Loucy (cell line): ENCODE measurements at regions not wholly inside any gene's neighbourhood (a gene's known extent, or its start where the extent isn't known, plus 50 kb on each side); places are given as distances from the start of the nearest gene placed in this dataset.

Experiments used
- H2AFZ ChIP-seq: fragments of 200-600 bp; sonication (generic); 2 replicates; pipeline ENCODE4 v1.6.0; 2016; ENCODE audit warnings: antibody characterized with exemption, mild to moderate bottlenecking, low read length, moderate library complexity
- H3F3A ChIP-seq: fragments of 200-600 bp; 2 replicates; pipeline ENCODE4 v1.6.0; 2016; ENCODE audit warnings: antibody characterized with exemption, low read depth, mild to moderate bottlenecking
- H3K27me3 ChIP-seq: fragments of 200-600 bp; sonication (generic); 2 replicates; pipeline ENCODE4 v1.6.1; 2014; ENCODE audit warnings: low read length, mild to moderate bottlenecking; ENCODE audit not compliant: insufficient read depth, poor library complexity, severe bottlenecking
- H3K36me3 ChIP-seq: fragments of 200-600 bp; sonication (generic); 2 replicates; pipeline ENCODE4 v1.6.1; 2016; ENCODE audit warnings: low read length; ENCODE audit not compliant: insufficient read depth
- H3K4me1 ChIP-seq: fragments of 200-600 bp; sonication (generic); 2 replicates; pipeline ENCODE4 v1.5.1; 2014; ENCODE audit warnings: low read length, mild to moderate bottlenecking; ENCODE audit not compliant: insufficient read depth, poor library complexity, severe bottlenecking
- H3K4me2 ChIP-seq: fragments of 200-600 bp; sonication (generic); 2 replicates; pipeline ENCODE4 v1.6.0; 2014; ENCODE audit warnings: antibody characterized with exemption, low read length, low read depth, mild to moderate bottlenecking; ENCODE audit not compliant: poor library complexity, severe bottlenecking
- H3K4me3 ChIP-seq: fragments of 200-600 bp; sonication (generic); 2 replicates; pipeline ENCODE4 v1.5.1; 2014; ENCODE audit warnings: low read length, mild to moderate bottlenecking, mixed read lengths; ENCODE audit not compliant: poor library complexity, severe bottlenecking
- H3K79me2 ChIP-seq: fragments of 200-600 bp; sonication (generic); 2 replicates; pipeline ENCODE4 v1.6.1; 2014; ENCODE audit warnings: low read length; ENCODE audit not compliant: insufficient read depth
- H3K9ac ChIP-seq: fragments of 200-600 bp; sonication (generic); 2 replicates; pipeline ENCODE4 v1.6.0; 2014; ENCODE audit warnings: mild to moderate bottlenecking, low read depth, low read length, moderate library complexity; ENCODE audit not compliant: poor library complexity, severe bottlenecking
- H3K9me2 ChIP-seq: fragments of 200-600 bp; sonication (generic); replicated peaks from 2 replicates; pipeline ENCODE4 v1.6.1; 2016; ENCODE audit warnings: low read depth, low read length, mixed read lengths
- H3K9me3 ChIP-seq: fragments of 200-600 bp; sonication (generic); 2 replicates; pipeline ENCODE4 v1.6.1; 2014; ENCODE audit warnings: mild to moderate bottlenecking, antibody characterized with exemption, low read length, low read depth; ENCODE audit not compliant: insufficient read depth
- H4K20me1 ChIP-seq: fragments of 200-600 bp; sonication (generic); 2 replicates; pipeline ENCODE4 v1.6.0; 2014; ENCODE audit warnings: antibody characterized with exemption, low read length, mild to moderate bottlenecking; ENCODE audit not compliant: insufficient read depth, poor library complexity, severe bottlenecking
- EZH2phosphoT487 ChIP-seq: fragments of 200-600 bp; IDR thresholded peaks from 2 replicates; pipeline ENCODE4 v1.6.1; 2018; ENCODE audit warnings: antibody characterized with exemption, mild to moderate bottlenecking, moderate library complexity, borderline replicate concordance
- TF ChIP-seq, protein P1 (sequence below): fragments of 200-600 bp; sonication (generic); conservative IDR thresholded peaks from 2 replicates; pipeline ENCODE4 v1.5.1; 2014; ENCODE audit warnings: mild to moderate bottlenecking, antibody characterized with exemption, low read length

- Histone ChIP-seq H3K9me2 (no peaks in the 10 kb centered on the region), H3K4me2 (no peak overlapping the region), H3K36me3 (no peaks in the 10 kb centered on the region)
Measured at GRCh38 chr14:53564870-53565269, 391.8 kb downstream of the BMP4 start.

DNA sequence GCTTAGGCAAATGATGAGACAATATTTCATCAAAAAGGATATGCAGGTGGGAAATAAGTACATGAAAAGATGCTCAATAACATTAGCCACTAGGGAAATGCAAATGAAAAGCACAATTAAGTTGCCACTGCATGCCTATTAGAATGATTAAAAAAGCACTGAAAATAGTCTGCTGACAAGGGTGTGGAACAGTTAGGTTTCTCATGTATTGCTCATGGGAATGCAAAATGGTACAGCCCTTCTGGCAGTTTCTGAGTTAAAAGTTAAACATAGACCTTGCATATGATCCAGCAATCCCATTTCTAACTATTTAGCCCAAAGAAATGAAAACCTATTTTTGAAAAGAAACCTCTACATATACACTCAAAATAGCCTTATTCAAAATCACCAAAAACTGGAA is 393.0 kb downstream of the BMP4 start:
- Histone ChIP-seq H3K27me3 (no peaks in the 10 kb centered on the region), H3K9me2 (no peaks in the 10 kb centered on the region), H3K4me3 (no peak overlapping the region), H3K79me2 (no peaks in the 10 kb centered on the region), H3K36me3 (no peaks in the 10 kb centered on the region), H3F3A (no peaks in the 10 kb centered on the region), H3K9ac (no peak overlapping the region), H3K9me3 (no peaks in the 10 kb centered on the region), H3K4me2 (no peak overlapping the region), H4K20me1 (no peaks in the 10 kb centered on the region), H2AFZ (no peak overlapping the region), H3K4me1 (no peaks in the 10 kb centered on the region)
- TF ChIP-seq, protein P1, sequence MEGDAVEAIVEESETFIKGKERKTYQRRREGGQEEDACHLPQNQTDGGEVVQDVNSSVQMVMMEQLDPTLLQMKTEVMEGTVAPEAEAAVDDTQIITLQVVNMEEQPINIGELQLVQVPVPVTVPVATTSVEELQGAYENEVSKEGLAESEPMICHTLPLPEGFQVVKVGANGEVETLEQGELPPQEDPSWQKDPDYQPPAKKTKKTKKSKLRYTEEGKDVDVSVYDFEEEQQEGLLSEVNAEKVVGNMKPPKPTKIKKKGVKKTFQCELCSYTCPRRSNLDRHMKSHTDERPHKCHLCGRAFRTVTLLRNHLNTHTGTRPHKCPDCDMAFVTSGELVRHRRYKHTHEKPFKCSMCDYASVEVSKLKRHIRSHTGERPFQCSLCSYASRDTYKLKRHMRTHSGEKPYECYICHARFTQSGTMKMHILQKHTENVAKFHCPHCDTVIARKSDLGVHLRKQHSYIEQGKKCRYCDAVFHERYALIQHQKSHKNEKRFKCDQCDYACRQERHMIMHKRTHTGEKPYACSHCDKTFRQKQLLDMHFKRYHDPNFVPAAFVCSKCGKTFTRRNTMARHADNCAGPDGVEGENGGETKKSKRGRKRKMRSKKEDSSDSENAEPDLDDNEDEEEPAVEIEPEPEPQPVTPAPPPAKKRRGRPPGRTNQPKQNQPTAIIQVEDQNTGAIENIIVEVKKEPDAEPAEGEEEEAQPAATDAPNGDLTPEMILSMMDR = no peak
- no peak for TF ChIP-seq EZH2phosphoT487

More at GRCh38 chr14:53564870-53565269, 391.8 kb downstream of the BMP4 start:
- H3K4me1 ChIP-seq = no peaks in the 10 kb centered on the region
- H3K79me2 ChIP-seq = no peaks in the 10 kb centered on the region
- no peak overlapping the region for H2AFZ ChIP-seq
- H4K20me1 ChIP-seq = no peaks in the 10 kb centered on the region
- no peaks in the 10 kb centered on the region for H3K9me3 ChIP-seq
- H3K4me3 ChIP-seq = no peak overlapping the region
- TF ChIP-seq, protein P1 = no peak
- TF ChIP-seq EZH2phosphoT487 = no peak
- no peak overlapping the region for H3K9ac ChIP-seq
- H3F3A ChIP-seq = no peaks in the 10 kb centered on the region
- H3K27me3 ChIP-seq = no peaks in the 10 kb centered on the region

- Histone ChIP-seq H3K4me3 (no peak overlapping the region), H3K9me3 (no peaks in the 10 kb centered on the region), H3K4me2 (no peak overlapping the region), H3K9ac (no peak overlapping the region), H4K20me1 (no peaks in the 10 kb centered on the region), H3K36me3 (no peaks in the 10 kb centered on the region), H3K4me1 (no peaks in the 10 kb centered on the region), H3K79me2 (no peaks in the 10 kb centered on the region), H3K9me2 (no peaks in the 10 kb centered on the region), H3K27me3 (no peaks in the 10 kb centered on the region), H3F3A (no peaks in the 10 kb centered on the region), H2AFZ (no peak overlapping the region)
- TF ChIP-seq EZH2phosphoT487 = no peak
- TF ChIP-seq, protein P1 = no peak
Measured at GRCh38 chr14:53553221-53553620, 400.1 kb upstream of the DDHD1 start.
